Germinal center (tissue), 1 donor: ENCODE measurements at regions not wholly inside any gene's neighbourhood (a gene's known extent, or its start where the extent isn't known, plus 50 kb on each side); places are given as distances from the start of the nearest gene placed in this dataset.
"Not testable (repeated sequence)": the region's sequence is repeated elsewhere in the genome, so short reads cannot be mapped to it uniquely, and the experiment has no call there.

ENCODE experiments used
- DNase-seq: peaks from one replicate; pipeline ENCODE4 v3.0.0; 2012; ENCODE audit warnings: mixed read lengths, low spot score

DNA sequence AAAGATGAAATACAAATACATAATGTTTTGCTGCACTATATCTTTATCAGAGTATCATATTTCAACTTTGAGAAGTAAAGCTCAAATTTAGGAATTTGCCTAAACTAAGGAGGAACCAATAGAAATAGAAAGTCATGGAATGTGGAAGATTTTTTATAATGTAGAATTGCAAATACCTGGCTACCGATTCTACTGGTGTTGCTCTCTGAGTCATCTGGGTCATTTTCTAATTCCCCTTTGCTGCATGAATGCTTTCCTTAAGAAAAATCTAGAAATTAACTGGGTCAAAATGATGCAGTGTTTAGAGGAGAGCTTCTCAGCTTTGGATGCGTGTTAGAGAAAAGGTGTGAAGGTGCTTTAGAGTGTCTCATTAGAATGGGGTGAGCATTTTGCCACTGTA lies 568.9 kb upstream of the ANKRD30A start:
- no peak for DNase-seq

DNA sequence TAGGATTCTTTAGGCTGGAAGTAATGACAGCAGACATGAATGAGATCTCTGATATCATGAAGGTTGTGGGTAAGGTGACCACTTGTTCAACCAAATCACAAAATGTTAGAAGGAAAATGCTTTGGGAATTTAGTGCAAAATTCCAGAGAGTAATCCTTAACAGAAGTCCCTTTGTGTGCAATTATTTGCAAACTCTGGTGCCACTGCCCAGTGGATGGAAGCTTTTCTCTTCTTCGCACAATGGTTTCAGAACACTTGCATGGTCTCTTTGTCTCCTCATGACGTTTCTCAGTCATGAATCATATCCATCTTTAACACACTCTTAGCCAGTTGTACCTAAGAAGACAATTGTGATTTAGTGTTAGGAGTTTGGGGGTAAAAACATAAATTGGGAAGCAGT lies 570.4 kb upstream of the ANKRD30A start:
- no peak for DNase-seq

DNA sequence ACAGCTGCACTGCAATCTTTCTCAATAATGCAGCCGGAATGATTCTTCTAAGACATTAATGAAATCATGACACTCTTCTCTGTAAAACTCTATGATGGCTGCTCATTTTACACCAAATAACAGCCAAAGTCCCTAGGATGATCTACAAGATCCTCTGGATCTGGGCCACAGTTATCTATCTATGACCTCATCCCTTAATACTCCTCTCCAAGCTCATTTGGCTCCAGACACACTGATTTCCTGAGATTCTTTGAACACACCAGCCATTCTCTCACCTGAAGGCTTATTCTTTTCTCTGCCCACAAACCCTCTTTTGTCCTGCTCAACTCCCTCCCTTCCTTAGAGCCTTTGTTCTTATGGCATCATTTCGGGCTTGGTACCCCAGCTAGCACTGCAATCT lies 577.4 kb upstream of the ANKRD30A start:
- DNase-seq: no peak

DNA sequence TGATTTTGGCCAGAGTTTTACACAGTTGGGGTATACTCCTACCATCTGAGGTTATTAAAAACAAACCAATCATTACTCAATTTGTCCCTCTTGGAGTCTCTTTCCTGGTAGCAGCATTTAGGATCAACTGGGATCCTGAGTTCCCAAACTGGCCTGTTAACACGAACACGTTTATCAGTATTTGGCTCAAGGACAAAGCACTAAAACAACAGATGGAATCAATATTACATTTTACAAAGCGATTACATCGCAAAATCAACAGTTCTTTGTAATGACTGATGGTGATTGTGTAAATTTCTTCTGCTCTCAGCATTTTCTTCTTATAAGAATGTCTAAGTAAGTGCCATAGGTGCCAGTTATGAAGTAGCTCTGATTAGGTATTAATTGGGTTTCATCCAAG lies 582.9 kb upstream of the ANKRD30A start:
- no peak for DNase-seq

DNA sequence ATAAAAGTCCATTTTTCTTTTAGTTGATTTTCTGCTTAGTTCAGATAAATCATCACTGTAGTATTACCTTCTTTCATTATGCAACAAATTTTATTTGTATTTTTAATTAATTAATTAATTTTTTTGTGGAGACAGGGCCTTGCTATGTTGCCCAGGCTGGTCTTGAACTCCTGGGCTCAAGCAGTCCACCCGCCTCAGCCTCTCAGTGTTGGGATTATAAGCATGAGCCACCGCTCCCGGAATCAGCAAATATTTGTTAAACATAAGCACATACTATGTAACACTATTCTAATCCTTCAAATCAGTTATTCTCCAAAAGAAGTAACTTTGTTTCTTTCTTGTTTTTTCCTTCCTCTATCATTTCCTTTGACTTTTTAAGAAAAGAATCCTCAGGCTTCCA lies 584.8 kb upstream of the ANKRD30A start:
- no peak for DNase-seq

DNA sequence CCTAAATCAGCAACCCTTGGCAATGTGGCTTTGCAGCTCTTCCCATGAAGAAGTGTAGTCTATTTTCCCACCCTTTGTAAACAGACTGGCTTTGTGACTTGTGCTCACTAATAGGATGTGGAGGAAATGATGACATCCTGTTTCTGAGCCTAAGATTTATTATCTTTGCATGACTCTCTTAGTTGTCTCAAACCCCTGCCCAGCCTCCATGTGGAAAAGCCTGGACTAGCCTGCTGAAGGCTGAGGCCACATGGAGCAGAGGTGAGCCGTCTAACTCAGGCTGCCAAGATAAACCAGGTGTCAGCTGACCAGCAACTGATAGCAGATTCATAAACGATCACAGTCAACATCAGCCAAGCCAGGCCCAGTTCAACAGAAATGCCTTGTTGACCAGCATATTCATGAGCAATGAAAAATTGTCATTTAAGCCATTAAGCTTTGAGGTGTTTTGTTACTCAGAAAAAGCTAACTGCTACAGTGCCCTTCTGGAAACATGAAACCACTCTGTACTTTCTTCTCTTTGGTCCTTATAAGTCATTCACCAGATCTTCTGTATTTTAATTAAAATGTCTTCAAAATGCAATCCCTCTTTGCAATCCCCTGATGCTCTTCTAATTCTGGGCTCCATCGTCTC lies 586.3 kb upstream of the ANKRD30A start:
- DNase-seq: no peak

DNA sequence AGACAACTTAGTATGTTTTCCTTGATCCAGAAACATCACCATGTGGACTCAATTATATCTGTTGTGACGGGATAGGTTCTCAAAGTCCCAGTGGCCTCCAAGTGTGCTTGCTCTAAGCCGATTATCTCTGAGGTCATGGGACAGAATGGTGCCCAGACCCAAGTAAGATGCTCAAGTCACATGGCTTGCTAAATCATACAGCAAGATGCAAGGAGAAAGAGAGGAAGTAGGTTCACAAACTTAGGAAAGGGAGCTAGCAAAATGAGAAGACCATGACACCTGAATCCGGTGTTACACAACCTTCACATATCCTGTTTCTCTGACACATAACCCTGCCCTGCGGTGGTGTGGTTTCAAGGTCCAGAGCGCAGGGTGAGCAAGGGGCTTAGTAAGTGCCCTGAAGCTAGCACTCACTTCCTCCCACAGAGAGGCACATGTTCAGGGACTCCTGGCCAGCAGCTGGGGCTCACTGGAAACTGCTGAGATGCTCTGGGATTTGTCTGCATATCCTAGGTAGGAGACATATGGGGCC lies 590.9 kb upstream of the ANKRD30A start:
- peak; percentile 18 for DNase-seq

DNA sequence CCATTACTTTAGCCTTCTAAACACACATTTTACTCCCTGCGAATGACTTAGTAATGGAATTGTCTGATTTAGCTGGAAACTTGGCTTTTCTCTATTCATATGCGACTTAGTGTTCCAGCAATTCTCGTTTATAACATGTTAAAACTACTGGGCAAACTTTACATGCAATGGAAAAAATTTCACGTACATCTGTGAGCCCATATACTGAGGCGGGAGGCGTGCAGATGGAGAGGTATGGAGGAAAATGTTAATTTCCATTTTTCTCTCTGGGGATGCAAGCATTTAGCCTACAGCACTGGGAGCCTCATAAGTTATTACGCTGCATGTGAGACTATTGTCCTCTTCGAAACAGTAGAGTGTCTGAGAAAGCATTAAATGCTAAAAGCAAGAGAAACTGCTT lies 591.5 kb upstream of the ANKRD30A start:
- DNase-seq: no peak

DNA sequence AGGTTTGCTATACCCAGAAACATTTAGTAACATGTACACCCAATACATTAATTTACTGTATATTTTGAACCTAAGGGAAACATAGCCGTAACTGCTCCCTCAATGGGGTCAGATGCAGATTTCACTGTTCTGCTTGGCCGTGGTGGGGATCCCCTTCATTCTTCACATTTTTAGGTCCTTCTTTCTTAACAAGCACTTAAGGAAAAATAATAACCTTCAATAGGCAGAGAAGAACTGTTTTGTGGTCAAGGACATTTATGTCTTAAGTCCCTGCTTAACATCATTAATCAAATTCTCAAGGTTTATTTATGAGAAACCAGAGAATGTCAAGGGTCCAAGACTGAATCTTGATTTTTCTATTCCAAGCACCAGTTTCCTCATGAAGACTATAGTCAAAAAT lies 592.1 kb upstream of the ANKRD30A start:
- no peak for DNase-seq

DNA sequence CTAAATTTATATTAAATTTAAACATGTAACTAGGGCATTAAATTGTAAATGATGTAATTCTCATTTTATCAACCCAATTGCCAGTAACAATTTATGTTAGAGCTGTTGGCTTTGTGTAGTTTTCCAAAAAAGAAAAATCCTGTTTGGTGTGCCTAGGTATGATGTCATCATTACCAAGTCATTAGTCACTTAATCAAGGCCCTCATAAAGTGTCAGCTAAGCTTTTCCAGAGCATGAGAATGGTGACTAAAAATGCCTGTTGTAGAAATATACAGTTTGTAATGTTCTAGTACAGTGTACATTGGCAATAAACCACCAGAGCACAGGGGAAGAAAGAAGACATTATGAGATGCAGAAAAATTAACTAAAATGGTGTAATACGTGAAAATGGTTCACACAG lies 593.8 kb upstream of the ANKRD30A start:
- DNase-seq: no peak

DNA sequence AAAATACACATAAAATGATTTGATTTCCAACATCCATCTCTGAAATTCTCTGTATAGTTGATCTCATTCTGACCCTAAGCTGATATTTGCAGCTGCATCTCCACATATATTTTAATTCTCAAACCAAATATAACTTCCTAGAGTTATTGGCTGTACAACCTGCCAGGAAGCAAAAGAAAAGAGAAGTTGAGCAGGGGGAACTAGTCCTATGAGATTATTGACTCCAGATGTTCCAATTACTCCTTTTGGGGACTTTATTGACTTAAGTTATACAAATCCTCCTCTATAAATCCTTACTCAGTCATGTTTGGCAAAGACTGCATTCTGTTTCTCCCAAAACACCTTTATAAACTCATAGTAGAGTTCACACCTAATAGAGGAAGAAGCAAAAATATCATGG lies 599.4 kb upstream of the ANKRD30A start:
- DNase-seq: no peak

DNA sequence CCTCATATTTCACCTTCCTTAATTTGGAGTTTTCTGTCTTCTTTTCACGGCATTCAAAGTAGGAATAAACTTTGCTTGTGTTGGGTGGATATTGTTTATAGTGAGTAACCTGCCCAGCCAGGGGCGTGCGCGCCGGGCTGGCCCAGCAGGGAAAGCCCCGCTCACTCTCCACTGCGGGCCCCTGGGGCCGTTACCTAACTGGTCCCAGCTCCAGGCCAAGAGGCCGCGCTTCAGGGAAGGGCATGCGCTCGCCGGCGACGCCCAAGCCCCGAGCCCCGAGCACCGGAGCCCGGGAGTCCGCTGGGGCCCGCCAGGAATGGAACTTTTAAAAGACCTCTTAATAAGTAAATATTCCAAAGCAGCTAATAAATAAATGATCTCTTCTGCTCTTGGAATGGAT lies 601.3 kb upstream of the ANKRD30A start:
- DNase-seq: not testable (repeated sequence)

DNA sequence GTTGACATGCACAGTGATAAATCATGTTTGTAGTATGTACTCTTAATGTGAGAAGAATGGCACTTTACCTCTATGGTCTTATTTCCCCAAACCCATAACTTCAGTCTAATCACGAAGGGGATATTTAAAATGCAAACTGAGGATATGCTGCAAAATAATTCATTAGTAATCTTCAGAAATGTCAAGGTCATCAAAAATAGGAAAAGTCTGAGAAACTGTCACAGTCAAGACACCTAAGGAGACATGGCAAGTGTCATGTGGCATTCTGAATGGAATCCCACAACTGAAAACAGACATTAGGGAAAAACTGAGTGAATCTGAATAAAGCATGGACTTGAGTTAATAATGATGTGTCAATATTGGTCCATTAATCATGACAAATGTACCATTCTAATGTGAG lies 605.5 kb upstream of the ANKRD30A start:
- no peak for DNase-seq

DNA sequence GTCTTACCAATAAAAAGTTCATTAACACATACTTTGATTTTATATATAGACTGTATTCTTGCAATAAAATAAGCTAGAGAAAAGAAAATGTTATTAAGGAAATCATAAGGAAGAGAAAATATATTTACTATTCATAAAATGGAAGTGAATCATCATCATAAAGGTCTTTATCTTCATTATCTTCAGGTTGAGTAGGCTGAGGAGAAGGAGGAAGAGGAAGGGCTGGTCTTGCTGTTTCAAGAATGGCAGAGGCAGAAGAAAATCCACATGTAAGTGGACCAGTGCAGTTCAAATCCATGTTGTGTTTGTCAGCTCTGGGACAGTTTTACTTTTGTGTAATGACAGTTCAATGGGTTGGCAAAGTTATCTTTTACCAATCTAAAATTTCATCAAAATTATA lies 609.1 kb upstream of the ANKRD30A start:
- no peak for DNase-seq

DNA sequence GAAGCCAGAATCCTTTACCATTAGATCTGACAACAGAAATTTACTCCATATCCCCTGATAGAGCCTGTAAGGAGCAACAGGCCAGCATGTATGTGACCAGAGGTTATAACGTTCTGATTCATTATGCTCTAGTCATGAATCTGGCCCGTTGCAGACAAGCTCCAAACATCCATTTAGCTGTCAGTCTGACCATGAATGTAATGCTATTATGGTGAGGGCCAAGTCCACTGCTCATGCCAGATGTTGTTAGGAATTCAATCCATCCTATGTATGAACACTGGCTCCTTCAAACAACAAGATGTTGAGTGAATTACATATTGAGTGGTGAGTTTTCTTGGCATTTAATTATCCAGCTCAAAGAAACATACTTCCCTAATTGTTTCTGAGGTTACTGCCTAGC lies 610.1 kb upstream of the ANKRD30A start:
- no peak for DNase-seq

DNA sequence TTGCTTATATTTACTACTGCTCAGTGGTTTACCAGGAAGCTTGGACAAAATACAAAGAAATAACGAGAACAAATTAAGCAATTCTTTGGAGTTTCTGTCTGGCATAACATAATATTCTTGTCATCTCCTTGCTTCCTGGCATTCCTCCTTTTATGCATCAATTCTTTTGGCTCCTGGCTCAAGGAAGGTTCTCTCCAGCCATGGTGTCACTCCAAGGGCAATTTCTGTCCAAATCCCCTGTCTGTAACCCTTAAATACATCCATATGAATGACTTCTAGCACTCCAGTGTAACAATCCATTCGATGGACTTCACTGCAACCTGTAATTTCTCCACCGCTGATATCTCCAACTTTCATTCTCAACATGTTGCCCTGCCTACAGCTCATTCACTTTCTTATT lies 617.7 kb upstream of the ANKRD30A start:
- DNase-seq: no peak

DNA sequence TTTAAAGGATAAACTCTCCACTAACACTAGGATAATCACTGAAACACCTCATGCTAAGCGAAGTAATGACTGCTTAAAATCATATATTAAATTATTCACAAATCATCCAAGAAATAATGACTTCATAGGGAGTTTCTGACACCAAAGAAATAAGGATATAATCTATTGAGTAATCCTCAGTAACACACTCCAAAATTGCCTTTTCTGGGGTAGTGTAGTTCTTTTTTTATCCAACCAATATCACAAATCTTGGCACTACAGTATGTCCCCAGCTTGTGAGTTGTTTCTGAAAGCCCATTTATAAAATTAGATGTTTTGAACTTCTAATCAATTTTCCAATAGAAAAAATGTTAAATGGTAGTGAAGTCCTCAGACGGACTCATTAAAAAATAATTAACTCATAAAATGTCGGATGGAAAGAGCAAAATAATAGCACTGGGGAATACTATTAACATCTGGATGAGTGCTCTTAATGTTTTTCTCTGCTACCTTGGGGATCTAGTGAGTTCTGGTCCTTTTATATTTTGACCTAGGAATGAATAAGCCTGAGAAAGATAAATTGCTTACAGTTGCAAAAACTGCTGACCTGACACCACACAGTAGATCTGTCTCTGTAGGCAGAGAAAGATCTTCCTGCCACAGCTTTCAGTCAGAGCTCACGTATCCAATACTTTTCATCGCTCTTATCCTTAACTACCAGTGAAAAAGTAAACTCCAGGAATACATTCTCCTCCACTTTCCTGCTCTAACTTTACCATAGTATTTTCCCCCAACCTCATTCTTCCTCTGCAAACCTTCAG lies 618.5 kb upstream of the ANKRD30A start:
- DNase-seq: no peak

DNA sequence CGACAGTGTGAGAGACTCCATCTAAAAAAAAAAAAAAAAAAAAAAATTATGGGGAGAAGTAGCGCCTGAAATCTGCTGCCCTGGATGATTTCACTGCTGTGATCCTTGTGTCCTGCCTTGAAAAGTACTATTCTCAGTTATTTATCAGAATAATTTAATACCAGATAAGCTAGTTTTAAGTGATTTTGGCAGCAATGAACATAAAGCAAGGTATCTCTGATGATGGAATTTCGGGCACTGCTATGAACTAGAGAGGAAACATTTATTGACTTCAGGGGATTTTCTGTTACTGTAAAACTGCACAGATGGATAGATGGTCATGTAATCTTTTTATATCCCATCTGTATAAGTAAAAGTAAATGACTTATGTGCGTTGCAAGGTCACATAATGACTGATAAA lies 619.1 kb upstream of the ANKRD30A start:
- DNase-seq: no peak

DNA sequence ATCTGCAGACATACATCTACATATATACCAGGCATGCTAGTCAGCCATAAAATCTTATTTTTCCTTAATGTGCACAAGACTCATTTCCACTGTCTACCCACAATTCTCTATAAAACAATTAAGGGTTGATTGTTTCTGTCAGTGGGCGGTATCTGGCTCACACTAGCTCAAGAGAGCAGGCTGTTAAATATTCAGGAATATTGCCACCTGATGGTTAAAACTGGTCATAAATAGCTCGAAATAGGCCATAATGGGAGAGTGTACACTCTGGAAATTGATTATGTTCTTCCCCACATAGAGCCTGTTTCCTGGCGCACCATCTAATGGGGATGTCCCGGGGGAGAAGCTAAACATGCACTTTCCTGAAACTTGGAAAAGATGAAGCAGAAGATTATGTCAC lies 620.6 kb upstream of the ANKRD30A start:
- no peak for DNase-seq

DNA sequence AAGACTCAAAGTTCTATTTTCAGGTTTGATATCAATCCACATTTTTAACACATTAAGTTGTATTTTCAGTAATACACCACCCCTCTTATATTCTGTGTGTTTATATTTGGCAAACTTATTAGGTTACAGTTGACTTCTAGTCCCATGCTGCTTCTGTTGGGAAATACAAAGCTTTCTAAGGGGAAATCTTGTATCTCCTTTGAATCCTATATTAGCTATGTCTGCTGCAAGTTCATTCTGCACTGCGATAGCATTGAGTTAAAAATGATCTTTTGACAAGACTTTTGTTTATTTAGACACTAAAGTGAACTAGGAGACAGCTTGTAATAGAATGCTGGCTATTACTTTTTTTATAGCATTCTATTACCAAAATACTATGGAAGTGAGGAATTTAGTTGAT lies 625.1 kb upstream of the ANKRD30A start:
- no peak for DNase-seq

DNA sequence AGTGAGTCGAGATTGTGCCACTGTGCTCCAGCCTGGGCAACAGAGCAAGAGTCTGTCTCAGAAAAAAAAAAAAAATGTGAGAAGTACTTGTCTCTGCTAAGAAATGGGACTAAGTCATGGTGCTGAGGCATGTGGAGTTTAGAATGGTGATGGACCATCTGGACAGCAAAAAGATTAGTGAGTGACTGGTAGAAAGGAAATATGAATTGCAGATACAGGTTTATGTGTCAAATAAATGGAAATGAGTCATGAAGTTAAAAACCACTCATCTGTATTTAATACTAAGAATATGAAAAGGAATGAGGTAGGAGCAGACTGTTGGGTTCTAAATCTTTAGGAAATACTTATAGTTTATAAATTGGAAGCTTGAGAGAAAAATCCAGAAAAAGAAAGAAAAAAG lies 625.7 kb upstream of the ANKRD30A start:
- no peak for DNase-seq

DNA sequence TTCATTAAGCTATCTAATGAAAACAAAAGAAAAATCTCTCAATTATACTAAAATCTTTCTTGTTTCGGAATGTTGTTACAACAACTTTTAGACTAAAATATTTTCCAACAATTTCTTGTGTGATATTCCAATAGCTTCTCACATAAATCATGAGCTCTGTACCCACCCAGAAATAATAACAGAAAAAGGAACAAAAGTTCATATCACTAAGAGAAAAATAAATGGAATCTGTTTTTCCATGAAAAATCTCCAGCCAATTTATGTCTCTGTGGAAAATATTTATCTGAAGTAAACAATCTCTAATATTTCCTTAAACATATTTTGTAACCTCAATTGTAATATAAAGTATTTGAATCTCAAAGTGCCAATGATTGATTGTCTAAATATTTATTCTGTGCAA lies 628.6 kb upstream of the ANKRD30A start:
- no peak for DNase-seq

DNA sequence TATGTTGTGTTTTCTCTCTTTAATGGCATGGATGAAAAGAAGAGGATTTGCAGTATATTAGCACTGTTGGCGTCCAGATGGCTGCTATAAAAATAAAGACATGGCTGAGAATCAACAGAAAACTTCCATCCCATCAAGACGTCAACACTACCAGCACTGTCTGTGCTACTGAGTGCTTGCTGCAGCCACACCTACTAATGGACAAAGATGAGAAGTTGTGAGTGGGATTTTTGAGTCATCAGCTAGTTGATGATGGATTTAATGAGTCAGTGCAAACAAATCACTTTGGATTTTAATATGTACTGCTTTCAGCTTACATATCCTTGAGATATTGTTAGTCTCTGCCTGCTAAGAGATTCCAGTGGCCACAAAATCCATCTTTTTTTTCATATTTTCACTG lies 631.0 kb upstream of the ANKRD30A start:
- DNase-seq: no peak

DNA sequence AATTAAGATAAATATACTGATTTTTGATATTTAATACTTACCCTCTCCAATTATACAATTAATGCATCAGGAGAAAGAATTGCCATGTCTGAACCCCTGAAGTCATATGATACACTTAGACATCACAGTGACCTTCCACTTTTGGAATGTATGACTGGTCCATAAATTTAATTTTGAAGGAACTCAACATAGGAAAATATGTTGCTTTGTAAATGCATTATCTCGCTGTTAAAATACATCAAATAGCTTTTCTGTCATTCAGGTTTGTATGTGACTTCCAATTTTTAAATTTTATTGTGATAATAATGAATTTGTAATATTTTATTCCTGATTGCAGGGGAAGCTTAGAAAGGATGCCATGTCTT lies 631.9 kb upstream of the ANKRD30A start:
- DNase-seq: no peak
